GM10266 (cell line): ENCODE measurements at regions not wholly inside any gene's neighbourhood (a gene's known extent, or its start where the extent isn't known, plus 50 kb on each side); places are given as distances from the start of the nearest gene placed in this dataset.

Source experiments
- DNase-seq: peaks from one replicate; pipeline ENCODE4 v3.0.0; 2012; ENCODE audit errors: extremely low spot score
- CTCF ChIP-seq: IDR thresholded peaks from 2 replicates; pipeline ENCODE4 v1.5.1; 2012; ENCODE audit warnings: mild to moderate bottlenecking, low read depth; ENCODE audit not compliant: control insufficient read depth, insufficient read depth; ENCODE audit errors: missing control alignments

- TF ChIP-seq CTCF: no peak
- DNase-seq: no peak
Measured at GRCh38 chr15:70498096-70498626, 265.2 kb downstream of the UACA start.

- DNase-seq: no peak
- TF ChIP-seq CTCF: no peak
Measured at GRCh38 chr15:70497661-70498060, 265.7 kb downstream of the UACA start.

GRCh38 chr15:70495991-70496599, 267.3 kb downstream of the UACA start:
- DNase-seq: no peak
- TF ChIP-seq CTCF: no peak

GRCh38 chr15:70494852-70495571, 268.3 kb downstream of the UACA start:
- TF ChIP-seq CTCF: no peak
- no peak for DNase-seq

GRCh38 chr15:70494517-70494851, 268.9 kb downstream of the UACA start:
- no peak for DNase-seq
- TF ChIP-seq CTCF: no peak

GRCh38 chr15:70493787-70494516, 269.4 kb downstream of the UACA start:
- no peak for TF ChIP-seq CTCF
- DNase-seq: no peak
